GM13976 (cell line): ENCODE measurements at regions not wholly inside any gene's neighbourhood (a gene's known extent, or its start where the extent isn't known, plus 50 kb on each side); places are given as distances from the start of the nearest gene placed in this dataset.
A peak's percentile ranks its signal among the peaks of the same experiment; 100 is the strongest.

Experiments used
- DNase-seq: peaks from one replicate; pipeline ENCODE4 v3.0.0; 2012; ENCODE audit warnings: low spot score
- in situ Hi-C: fragments of 300-500 bp; cut with MboI; formaldehyde crosslinking; loops from one replicate; pipeline ENCODE4 v1.12.0; 2022; ENCODE audit warnings: low sequenced_read_pairs, mixed read lengths, inconsistent platforms; ENCODE audit not compliant: unreplicated experiment
- TF ChIP-seq, protein P1 (sequence below): IDR thresholded peaks from 2 replicates; pipeline ENCODE4 v1.5.1; 2012; ENCODE audit warnings: borderline replicate concordance, mild to moderate bottlenecking; ENCODE audit not compliant: insufficient read depth; ENCODE audit errors: extremely low read depth, missing control alignments, control extremely low read depth

DNA sequence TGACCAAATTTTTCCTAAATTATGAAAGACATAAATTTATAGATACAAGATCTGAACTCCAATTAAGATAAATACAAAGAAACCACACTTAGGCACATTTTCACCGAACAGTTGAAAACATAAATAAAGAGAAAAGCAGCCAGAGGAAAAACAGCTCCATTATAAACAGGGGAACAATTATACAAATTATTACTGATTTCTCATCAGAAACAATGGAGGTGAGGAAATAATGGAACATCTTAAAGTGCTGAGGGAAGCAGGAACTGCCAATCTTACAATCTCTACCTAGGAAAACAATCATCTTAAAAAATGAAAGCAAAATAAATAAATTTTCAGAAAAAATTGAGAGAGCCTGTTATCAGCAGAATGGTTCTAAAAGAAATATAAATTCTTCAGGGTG lies 234.4 kb upstream of the PMFBP1 start:
- TF ChIP-seq, protein P1, sequence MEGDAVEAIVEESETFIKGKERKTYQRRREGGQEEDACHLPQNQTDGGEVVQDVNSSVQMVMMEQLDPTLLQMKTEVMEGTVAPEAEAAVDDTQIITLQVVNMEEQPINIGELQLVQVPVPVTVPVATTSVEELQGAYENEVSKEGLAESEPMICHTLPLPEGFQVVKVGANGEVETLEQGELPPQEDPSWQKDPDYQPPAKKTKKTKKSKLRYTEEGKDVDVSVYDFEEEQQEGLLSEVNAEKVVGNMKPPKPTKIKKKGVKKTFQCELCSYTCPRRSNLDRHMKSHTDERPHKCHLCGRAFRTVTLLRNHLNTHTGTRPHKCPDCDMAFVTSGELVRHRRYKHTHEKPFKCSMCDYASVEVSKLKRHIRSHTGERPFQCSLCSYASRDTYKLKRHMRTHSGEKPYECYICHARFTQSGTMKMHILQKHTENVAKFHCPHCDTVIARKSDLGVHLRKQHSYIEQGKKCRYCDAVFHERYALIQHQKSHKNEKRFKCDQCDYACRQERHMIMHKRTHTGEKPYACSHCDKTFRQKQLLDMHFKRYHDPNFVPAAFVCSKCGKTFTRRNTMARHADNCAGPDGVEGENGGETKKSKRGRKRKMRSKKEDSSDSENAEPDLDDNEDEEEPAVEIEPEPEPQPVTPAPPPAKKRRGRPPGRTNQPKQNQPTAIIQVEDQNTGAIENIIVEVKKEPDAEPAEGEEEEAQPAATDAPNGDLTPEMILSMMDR: no peak
- no peak for DNase-seq
- in situ Hi-C loops: no loop called here

DNA sequence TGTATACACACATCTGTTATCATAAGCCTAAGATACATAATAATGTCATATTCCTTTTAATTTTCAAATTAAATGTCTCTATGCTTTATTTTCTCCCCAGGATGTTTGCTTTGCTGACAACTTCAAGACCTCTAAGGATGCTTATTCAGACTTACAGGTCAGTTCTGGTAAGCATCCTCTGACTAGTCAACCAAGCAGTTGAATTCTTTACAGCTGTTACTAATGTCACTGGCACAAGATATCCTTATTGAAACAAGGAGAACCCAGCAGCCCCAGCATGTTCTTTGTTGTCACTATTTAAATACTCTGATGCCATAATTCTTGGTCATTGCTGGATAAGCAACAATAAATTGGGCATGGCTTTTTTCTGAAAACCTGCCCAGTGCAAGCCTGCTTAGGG lies 232.3 kb upstream of the PMFBP1 start:
- no peak for DNase-seq
- in situ Hi-C loops: no loop called here
- TF ChIP-seq, protein P1: no peak

DNA sequence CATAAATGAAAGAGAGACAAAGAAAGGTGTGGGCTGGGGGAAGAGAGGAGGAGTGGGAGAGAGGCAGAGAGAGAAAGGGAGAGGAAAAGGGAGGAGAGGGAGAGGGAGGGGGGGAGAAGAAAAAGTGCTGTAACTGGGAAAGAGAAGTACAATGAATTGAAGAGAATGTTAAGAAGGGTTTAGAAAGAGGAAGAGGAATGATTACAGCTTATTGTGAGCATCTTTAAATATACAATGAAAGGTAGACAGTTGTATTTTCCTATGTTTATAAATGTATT lies 229.1 kb upstream of the PMFBP1 start:
- in situ Hi-C loops: no loop called here
- TF ChIP-seq, protein P1: no peak
- no peak for DNase-seq

DNA sequence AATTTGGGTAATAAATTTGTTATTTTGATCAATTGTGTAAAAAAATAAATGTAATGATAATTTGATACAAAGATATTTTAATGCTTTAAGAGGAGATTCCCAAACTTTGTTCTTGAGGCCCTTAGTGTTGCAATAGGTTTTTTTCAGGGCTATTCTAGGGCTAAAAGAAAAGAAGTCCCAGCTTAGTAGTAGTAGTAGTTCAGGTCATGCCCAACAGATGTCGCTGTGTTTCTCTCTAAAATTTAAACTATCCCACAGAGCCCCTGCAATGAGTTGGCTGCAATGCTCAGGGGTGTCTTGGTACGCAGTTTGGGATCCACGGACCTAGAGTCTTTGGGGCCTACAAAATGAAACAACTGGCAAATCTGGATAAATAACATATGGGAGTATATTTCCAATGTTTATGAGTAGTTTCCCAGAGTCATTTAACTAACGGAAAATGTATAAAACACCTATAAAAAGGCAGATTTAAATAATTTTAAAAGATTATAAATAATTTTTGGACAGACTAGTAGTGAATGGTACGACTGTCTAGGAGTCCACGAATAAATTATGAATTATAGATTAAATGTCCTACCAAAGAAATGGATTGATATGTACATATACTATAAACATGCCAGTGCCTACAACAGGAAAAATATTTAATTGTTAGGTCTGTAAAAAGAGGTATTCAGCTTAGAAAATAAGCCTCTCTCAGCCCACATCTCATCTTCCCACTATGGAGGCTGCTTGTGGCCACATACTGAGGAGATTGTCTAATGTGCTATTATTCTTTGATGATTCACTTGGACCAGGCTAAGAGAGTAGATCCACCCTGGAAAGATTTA lies 228.5 kb upstream of the PMFBP1 start:
- in situ Hi-C loops: no loop called here
- peak; percentile 49 for DNase-seq
- TF ChIP-seq, protein P1: peak; percentile 67

DNA sequence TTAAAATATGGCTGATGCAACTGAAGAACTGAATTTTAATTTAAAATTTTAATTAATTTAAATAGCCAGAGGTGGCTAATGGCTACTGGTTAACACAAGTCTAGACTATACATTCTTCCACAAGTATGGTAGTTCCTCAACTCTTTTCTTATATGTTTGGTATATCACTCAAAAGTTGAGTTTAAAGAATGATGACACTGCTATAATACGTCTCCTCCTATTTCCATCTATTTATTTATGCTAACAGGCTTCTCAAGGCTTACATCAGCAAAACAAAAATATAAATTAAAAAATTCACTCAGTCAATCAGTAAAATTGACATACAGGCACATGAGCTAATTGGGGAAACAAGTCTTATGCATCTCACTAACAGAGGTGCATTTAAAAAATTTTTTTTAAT lies 227.9 kb upstream of the PMFBP1 start:
- TF ChIP-seq, protein P1: no peak
- in situ Hi-C loops: no loop called here
- DNase-seq: no peak

DNA sequence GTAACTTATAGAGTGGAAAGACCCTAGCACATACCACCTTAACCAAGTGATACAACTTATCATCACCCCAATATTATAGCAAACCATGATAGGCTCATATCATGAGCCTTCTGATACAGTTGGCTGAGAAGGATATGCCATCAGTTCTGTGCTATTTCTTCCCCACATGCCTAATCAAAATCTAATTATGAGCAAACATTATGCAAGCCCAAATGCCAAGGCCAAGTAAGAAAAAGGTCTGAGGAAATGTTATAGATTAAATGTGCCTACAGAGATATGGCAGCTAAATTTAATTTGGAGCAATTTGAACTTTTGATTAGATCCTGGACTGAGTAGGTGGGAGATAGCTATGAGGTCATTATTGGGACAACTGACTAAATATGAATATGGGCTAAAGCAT lies 225.9 kb upstream of the PMFBP1 start:
- in situ Hi-C loops: no loop called here
- no peak for DNase-seq
- TF ChIP-seq, protein P1: no peak
